ENCODE measurements at regions not wholly inside any gene's neighbourhood (a gene's known extent, or its start where the extent isn't known, plus 50 kb on each side); places are given as distances from the start of the nearest gene placed in this dataset.

- H3K4me3 ChIP-seq (ENCODE audit: low read length) = no peak overlapping the region
- TF ChIP-seq, protein P1, sequence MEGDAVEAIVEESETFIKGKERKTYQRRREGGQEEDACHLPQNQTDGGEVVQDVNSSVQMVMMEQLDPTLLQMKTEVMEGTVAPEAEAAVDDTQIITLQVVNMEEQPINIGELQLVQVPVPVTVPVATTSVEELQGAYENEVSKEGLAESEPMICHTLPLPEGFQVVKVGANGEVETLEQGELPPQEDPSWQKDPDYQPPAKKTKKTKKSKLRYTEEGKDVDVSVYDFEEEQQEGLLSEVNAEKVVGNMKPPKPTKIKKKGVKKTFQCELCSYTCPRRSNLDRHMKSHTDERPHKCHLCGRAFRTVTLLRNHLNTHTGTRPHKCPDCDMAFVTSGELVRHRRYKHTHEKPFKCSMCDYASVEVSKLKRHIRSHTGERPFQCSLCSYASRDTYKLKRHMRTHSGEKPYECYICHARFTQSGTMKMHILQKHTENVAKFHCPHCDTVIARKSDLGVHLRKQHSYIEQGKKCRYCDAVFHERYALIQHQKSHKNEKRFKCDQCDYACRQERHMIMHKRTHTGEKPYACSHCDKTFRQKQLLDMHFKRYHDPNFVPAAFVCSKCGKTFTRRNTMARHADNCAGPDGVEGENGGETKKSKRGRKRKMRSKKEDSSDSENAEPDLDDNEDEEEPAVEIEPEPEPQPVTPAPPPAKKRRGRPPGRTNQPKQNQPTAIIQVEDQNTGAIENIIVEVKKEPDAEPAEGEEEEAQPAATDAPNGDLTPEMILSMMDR (IDR thresholded peaks at IDR 0.05; ENCODE audit: insufficient read depth, low read depth, low read length, missing control alignments) = peak; percentile 2
- peak; percentile 16 for DNase-seq (ENCODE audit: low read depth)
Observed at GRCh38 chr11:15707971-15708370, 593.2 kb downstream of the INSC start.

DNA sequence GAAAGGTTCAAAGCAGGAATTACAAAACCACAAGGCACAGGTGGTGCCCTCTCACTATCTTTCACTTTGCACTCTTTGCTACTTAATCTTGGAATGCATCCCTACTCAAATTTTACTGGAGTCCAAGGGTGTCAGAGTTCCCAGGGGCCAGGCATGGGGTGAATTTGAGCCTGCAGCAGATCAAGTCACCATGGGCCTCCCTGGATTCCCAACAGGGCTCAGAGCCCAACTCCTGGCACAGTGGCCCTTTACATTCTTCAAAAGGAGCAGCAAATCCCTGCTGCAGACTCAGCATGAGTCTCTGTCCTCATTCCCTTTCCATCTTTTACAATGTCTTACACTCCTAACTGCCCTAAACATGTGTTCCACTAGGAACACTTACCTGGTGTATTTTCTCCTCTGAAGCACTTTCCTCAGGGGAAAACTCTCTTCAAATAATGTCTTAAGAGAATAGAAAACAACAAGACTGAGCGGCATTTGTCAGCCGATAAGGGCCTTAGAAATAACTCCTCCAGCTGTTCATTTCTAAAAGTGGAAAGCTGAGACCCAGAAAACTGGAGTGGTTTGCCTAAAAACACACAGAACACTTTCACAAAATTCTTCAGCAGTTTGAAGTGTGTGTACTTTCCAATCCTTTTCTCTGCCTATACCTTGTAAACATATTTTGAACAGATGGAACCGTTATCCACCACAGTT lies 596.0 kb downstream of the INSC start:
- TF ChIP-seq, protein P1 (IDR thresholded peaks at IDR 0.05; ENCODE audit: insufficient read depth, low read depth, low read length, missing control alignments) = no peak
- no peak overlapping the region for H3K4me3 ChIP-seq (ENCODE audit: low read length)
- no peak for DNase-seq (ENCODE audit: low read depth)

- TF ChIP-seq, protein P1 (IDR thresholded peaks at IDR 0.05; ENCODE audit: insufficient read depth, low read depth, low read length, missing control alignments) = no peak
- DNase-seq (ENCODE audit: low read depth) = no peak
- no peak overlapping the region for H3K4me3 ChIP-seq (ENCODE audit: low read length)
Observed at GRCh38 chr11:15711311-15711710, 596.6 kb downstream of the INSC start.

- TF ChIP-seq, protein P1 (IDR thresholded peaks at IDR 0.05; ENCODE audit: insufficient read depth, low read depth, low read length, missing control alignments) = no peak
- no peak for DNase-seq (ENCODE audit: low read depth)
- H3K4me3 ChIP-seq (ENCODE audit: low read length) = no peak overlapping the region
Observed at GRCh38 chr11:15714641-15715399, 600.1 kb downstream of the INSC start.

DNA sequence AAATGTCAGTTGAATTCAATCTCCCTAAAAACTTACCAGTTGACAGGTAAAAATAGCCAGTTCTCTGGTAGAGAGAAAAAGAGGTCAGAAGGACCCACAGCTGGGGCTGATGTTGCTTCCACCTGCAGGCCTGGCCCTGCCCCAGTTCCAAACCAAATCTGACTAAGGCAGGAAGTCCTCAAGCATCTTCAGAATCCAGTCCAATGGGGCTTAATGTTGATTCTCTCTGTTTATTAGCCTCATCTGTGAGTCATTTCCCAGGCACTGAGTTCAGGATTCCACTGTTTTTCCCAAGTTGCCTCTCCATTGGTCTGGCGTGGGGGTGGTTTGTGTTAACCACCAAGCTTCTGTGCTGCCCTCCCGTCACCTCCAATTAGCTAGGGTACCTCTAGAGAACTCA lies 601.8 kb downstream of the INSC start:
- TF ChIP-seq, protein P1 (IDR thresholded peaks at IDR 0.05; ENCODE audit: insufficient read depth, low read depth, low read length, missing control alignments) = no peak
- no peak overlapping the region for H3K4me3 ChIP-seq (ENCODE audit: low read length)
- DNase-seq (ENCODE audit: low read depth) = peak; percentile 42

- TF ChIP-seq, protein P1 (IDR thresholded peaks at IDR 0.05; ENCODE audit: insufficient read depth, low read depth, low read length, missing control alignments) = no peak
- H3K4me3 ChIP-seq (ENCODE audit: low read length) = no peak overlapping the region
- DNase-seq (ENCODE audit: low read depth) = no peak
Observed at GRCh38 chr11:15720460-15720859, 605.7 kb downstream of the INSC start.

Data from epithelial cell of esophagus (primary cell).